Sigmoid colon (tissue), 6 donors: ENCODE measurements at regions not wholly inside any gene's neighbourhood (a gene's known extent, or its start where the extent isn't known, plus 50 kb on each side); places are given as distances from the start of the nearest gene placed in this dataset.

Experiments used
- DNase-seq: peaks from one replicate; pipeline ENCODE4 v3.0.0-alpha.2; 2019
- H3K27ac ChIP-seq, 4 donors: fragments of 200-600 bp; sonication (generic); one replicate each; pipeline ENCODE4 v1.5.1; 2016 to 2019; ENCODE audit warnings: mild to moderate bottlenecking in 1 of 4
- H3K27me3 ChIP-seq, 3 donors: fragments of 200-600 bp; sonication (generic); one replicate each; pipeline ENCODE4 v1.5.1; 2019; ENCODE audit warnings: mild to moderate bottlenecking in 1 of 3
- H3K36me3 ChIP-seq, 4 donors: fragments of 200-600 bp; sonication (generic); one replicate each; pipeline ENCODE4 v1.5.1; 2016 to 2019
- H3K4me1 ChIP-seq, 4 donors: fragments of 200-600 bp; sonication (generic); one replicate each; pipeline ENCODE4 v1.5.1; 2017 to 2019
- H3K4me3 ChIP-seq, 4 donors: fragments of 200-600 bp; sonication (generic); one replicate each; pipeline ENCODE4 v1.5.1; 2017 to 2019; ENCODE audit warnings: mild to moderate bottlenecking in 2 of 4, moderate library complexity in 1 of 4
- H3K9me3 ChIP-seq, 4 donors: fragments of 200-600 bp in 3 of 4; sonication (generic) in 3 of 4; one replicate each; pipeline versions ENCODE4 v1.5.1 to v1.6.1; 2013 to 2019
- EP300 ChIP-seq, 4 donors: sonication (generic); formaldehyde crosslinking; IDR thresholded peaks; one replicate each; pipeline ENCODE4 v1.6.1; 2017; ENCODE audit warnings: antibody characterized with exemption in 4 of 4
- POLR2A ChIP-seq, 2 donors: fragments of 450-650 bp; IDR thresholded peaks; one replicate each; pipeline ENCODE4 v1.6.1; 2016; ENCODE audit warnings: antibody characterized with exemption in 2 of 2, mild to moderate bottlenecking in 2 of 2, moderate library complexity in 2 of 2
- POLR2AphosphoS5 ChIP-seq, 4 donors: sonication (generic); formaldehyde crosslinking; IDR thresholded peaks; one replicate each; pipeline ENCODE4 v1.6.1; 2017; ENCODE audit warnings: antibody characterized with exemption in 4 of 4
- WGBS, 2 donors: extraction: QIAGEN DNeasy Blood & Tissue Kit; methylation state at CpG; one replicate each; pipeline ENCODE4 v1.1.7; 2013; 5-methylcytosine and 5-hydroxymethylcytosine counted together
- intact Hi-C: fragments of 100-400 bp; cut with DNase I; formaldehyde crosslinking; loops from one replicate; pipeline ENCODE4 v1.15.1; 2023
- TF ChIP-seq, protein P1 (sequence below), 4 experiments: fragments of 450-650 bp in 3 of 4; fragments of 200-600 bp in 1 of 4; IDR thresholded peaks; one replicate each; pipeline ENCODE4 v1.5.1; 2016 to 2019; ENCODE audit warnings: antibody characterized with exemption in 4 of 4, mild to moderate bottlenecking in 3 of 4, moderate library complexity in 2 of 4
- donor health status: healthy with polysubstance abuse.
- donor health status: healthy.

DNA sequence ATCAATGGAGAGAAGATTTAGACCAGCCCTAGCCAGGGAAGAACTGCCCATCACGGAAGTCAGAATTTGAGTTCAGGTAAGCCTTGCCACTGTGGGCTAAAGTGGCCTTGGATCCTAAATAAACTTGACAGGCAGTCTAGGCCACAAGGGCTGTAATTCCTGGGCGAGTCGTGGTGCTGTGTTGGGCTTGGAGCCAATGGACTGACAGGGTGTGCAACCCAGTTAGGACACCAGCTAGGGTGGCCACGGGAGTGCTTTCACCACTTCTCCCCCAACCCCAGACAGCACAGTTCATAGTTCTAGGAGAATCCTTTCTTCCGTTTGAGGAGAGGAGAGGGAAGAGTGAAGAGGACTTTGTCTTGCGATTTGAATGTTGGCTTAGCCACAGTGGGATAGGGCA is 422.4 kb downstream of the DOK5 start:
- no peak overlapping the region for H3K27ac ChIP-seq
- WGBS, 2 donors = 82 to 89% methylated on average over 6 of the region's 6 CpGs
- no peaks in the 10 kb centered on the region for H3K36me3 ChIP-seq
- H3K4me1 ChIP-seq = no peaks in the 10 kb centered on the region
- H3K4me3 ChIP-seq = no peak overlapping the region
- intact Hi-C loops = no loop called here
- DNase-seq = no peak
- H3K27me3 ChIP-seq = no peaks in the 10 kb centered on the region
- TF ChIP-seq, protein P1, sequence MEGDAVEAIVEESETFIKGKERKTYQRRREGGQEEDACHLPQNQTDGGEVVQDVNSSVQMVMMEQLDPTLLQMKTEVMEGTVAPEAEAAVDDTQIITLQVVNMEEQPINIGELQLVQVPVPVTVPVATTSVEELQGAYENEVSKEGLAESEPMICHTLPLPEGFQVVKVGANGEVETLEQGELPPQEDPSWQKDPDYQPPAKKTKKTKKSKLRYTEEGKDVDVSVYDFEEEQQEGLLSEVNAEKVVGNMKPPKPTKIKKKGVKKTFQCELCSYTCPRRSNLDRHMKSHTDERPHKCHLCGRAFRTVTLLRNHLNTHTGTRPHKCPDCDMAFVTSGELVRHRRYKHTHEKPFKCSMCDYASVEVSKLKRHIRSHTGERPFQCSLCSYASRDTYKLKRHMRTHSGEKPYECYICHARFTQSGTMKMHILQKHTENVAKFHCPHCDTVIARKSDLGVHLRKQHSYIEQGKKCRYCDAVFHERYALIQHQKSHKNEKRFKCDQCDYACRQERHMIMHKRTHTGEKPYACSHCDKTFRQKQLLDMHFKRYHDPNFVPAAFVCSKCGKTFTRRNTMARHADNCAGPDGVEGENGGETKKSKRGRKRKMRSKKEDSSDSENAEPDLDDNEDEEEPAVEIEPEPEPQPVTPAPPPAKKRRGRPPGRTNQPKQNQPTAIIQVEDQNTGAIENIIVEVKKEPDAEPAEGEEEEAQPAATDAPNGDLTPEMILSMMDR (IDR thresholded peaks at IDR 0.05) = no peak
- TF ChIP-seq POLR2A (IDR thresholded peaks at IDR 0.05) (no peak), EP300 (IDR thresholded peaks at IDR 0.05) (no peak), POLR2AphosphoS5 (IDR thresholded peaks at IDR 0.05) (no peak)
- peaks cover 0 to 6% (median 0%) of the 10 kb centered on the region in 4 donors for H3K9me3 ChIP-seq

DNA sequence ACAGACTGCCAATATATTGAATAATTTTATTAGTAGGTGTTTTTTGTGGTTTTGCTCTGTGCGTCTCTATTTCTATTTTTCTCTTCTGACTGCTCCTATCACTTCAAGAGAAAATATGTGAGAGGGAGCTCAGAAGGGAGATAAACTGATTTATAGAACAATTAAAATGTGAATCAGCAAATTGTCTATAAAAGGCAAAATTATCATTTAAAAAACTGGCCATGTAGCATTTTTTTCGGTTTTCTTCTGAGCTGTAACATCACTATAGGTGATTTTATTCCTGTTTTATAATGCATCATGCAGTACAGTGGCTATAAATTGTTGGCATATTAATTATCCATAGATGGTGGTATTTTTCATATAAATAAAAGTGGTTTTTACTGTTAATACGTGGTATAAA is 416.5 kb downstream of the DOK5 start:
- no peak overlapping the region for H3K27ac ChIP-seq
- DNase-seq = no peak
- TF ChIP-seq, protein P1 (IDR thresholded peaks at IDR 0.05) = no peak
- TF ChIP-seq POLR2A (IDR thresholded peaks at IDR 0.05) (no peak), EP300 (IDR thresholded peaks at IDR 0.05) (no peak), POLR2AphosphoS5 (IDR thresholded peaks at IDR 0.05) (no peak)
- H3K9me3 ChIP-seq = no peaks in the 10 kb centered on the region
- no peaks in the 10 kb centered on the region for H3K4me1 ChIP-seq
- H3K36me3 ChIP-seq = no peaks in the 10 kb centered on the region
- WGBS, 2 donors = 65 to 84% methylated on average over 3 of the region's 3 CpGs
- intact Hi-C loops = no loop called here
- no peak overlapping the region for H3K4me3 ChIP-seq
- H3K27me3 ChIP-seq = no peaks in the 10 kb centered on the region

DNA sequence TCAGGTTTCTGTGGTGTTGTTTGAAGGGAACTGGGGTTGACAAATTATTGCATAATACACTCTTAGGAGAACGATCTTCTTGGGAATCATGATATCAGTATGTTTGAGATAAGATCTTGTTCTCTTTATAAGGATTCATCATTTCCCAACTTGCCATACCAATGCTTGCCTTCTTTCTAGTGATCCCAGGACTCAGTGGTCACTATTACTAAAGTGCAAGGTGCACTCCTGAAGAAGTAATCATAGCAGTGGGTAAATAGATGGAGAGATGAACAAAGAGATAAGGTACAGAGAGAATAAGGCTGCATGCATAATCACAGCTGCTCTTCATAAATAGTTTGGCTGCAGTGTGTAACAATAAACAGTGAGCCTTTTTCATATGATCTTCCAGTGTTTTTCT is 404.0 kb downstream of the DOK5 start:
- no peaks in the 10 kb centered on the region for H3K36me3 ChIP-seq
- TF ChIP-seq, protein P1 (IDR thresholded peaks at IDR 0.05) = no peak
- no peak for TF ChIP-seq POLR2A (IDR thresholded peaks at IDR 0.05)
- TF ChIP-seq EP300 (IDR thresholded peaks at IDR 0.05) = no peak
- no peak for TF ChIP-seq POLR2AphosphoS5 (IDR thresholded peaks at IDR 0.05)
- intact Hi-C loops = no loop called here
- H3K4me3 ChIP-seq = no peak overlapping the region
- DNase-seq = no peak
- no peak overlapping the region for H3K27ac ChIP-seq
- H3K27me3 ChIP-seq = no peaks in the 10 kb centered on the region
- 86 to 91% methylated on average over 1 of the region's 1 CpG for WGBS, 2 donors
- H3K9me3 ChIP-seq = no peaks in the 10 kb centered on the region
- H3K4me1 ChIP-seq = no peaks in the 10 kb centered on the region

DNA sequence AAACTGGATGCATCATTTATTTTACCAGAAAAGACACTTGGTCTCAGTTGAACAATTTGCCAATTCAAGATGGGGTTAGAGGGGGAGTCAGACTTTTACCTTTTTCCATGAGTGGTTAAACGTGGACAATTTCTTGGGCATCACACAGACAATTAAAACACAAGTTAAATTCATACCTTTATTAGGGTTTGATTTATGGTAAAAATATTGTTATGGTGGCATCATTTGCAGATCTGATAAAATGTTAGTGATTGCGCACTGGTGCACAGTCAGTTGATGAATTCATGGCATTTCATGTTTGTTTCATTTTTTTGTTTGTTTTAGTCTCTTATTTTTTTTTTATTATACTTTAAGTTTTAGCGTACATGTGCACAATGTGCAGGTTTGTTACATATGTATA is 399.9 kb downstream of the DOK5 start:
- H3K27me3 ChIP-seq = no peaks in the 10 kb centered on the region
- H3K4me1 ChIP-seq = no peaks in the 10 kb centered on the region
- no peak for DNase-seq
- H3K27ac ChIP-seq = no peak overlapping the region
- no peaks in the 10 kb centered on the region for H3K9me3 ChIP-seq
- H3K4me3 ChIP-seq = no peak overlapping the region
- TF ChIP-seq POLR2A (IDR thresholded peaks at IDR 0.05) = no peak
- TF ChIP-seq, protein P1 (IDR thresholded peaks at IDR 0.05) = no peak
- no peak for TF ChIP-seq POLR2AphosphoS5 (IDR thresholded peaks at IDR 0.05)
- TF ChIP-seq EP300 (IDR thresholded peaks at IDR 0.05) = no peak
- 80 to 82% methylated on average over 3 of the region's 3 CpGs for WGBS, 2 donors
- intact Hi-C loops = no loop called here
- H3K36me3 ChIP-seq = no peaks in the 10 kb centered on the region

DNA sequence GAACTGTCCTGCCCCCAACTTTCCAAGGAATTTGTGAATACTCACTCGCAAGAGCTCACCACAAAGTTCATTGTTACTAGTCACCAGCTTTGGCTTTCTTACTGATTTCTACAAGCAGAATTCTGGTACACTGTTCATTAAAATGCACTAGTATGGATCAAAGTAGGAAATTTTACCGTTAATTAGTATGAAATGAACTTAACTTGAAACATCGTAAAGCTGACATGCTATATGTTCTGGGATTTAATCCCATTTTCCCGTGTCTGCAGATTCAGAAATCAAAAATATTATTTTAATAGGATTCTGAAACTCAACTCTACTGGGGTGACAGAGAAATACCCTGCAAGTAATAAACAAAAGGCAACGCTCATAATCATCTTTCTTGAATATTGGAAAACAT is 399.3 kb downstream of the DOK5 start:
- TF ChIP-seq POLR2AphosphoS5 (IDR thresholded peaks at IDR 0.05) (no peak), POLR2A (IDR thresholded peaks at IDR 0.05) (no peak)
- no peak overlapping the region for H3K27ac ChIP-seq
- H3K36me3 ChIP-seq = no peaks in the 10 kb centered on the region
- H3K27me3 ChIP-seq = no peaks in the 10 kb centered on the region
- no peak for DNase-seq
- no peaks in the 10 kb centered on the region for H3K9me3 ChIP-seq
- intact Hi-C loops = no loop called here
- H3K4me3 ChIP-seq = no peak overlapping the region
- 88 to 89% methylated on average over 5 of the region's 5 CpGs for WGBS, 2 donors
- no peaks in the 10 kb centered on the region for H3K4me1 ChIP-seq
